Right renal cortex interstitium (tissue), 3 donors: ENCODE measurements at regions not wholly inside any gene's neighbourhood (a gene's known extent, or its start where the extent isn't known, plus 50 kb on each side); places are given as distances from the start of the nearest gene placed in this dataset.
"Not testable (repeated sequence)": the region's sequence is repeated elsewhere in the genome, so short reads cannot be mapped to it uniquely, and the experiment has no call there.

ENCODE experiments used
- DNase-seq, 3 donors: peaks; one replicate each; pipeline ENCODE4 v3.0.0-alpha.2; 2013; ENCODE audit warnings: low read depth in 3 of 3, low spot score in 2 of 3

GRCh38 chr16:65377195-65377594, 255.3 kb upstream of the CDH11 start:
- DNase-seq: no peak

GRCh38 chr16:65376601-65377000, 254.7 kb upstream of the CDH11 start:
- no peak for DNase-seq

GRCh38 chr16:65375651-65376050, 253.8 kb upstream of the CDH11 start:
- DNase-seq: no peak

GRCh38 chr16:65373097-65373496, 251.2 kb upstream of the CDH11 start:
- no peak for DNase-seq

GRCh38 chr16:65372171-65372570, 250.3 kb upstream of the CDH11 start:
- DNase-seq: no peak

- no peak for DNase-seq
These were observed 244.2 kb upstream of the CDH11 start for GRCh38 chr16:65365732-65366715.

- DNase-seq: not testable (repeated sequence)
These were observed 234.9 kb upstream of the CDH11 start for GRCh38 chr16:65356721-65357120.

- DNase-seq: no peak
These were observed 233.8 kb upstream of the CDH11 start for GRCh38 chr16:65355706-65356105.

GRCh38 chr16:65353183-65353582, 231.3 kb upstream of the CDH11 start:
- no peak for DNase-seq

GRCh38 chr16:65349626-65350025, 227.8 kb upstream of the CDH11 start:
- no peak for DNase-seq

GRCh38 chr16:65343556-65343955, 221.7 kb upstream of the CDH11 start:
- DNase-seq: no peak

- DNase-seq: no peak
These were observed 220.5 kb upstream of the CDH11 start for GRCh38 chr16:65342231-65342866.

GRCh38 chr16:65339062-65339461, 217.2 kb upstream of the CDH11 start:
- no peak for DNase-seq

- no peak for DNase-seq
These were observed 214.3 kb upstream of the CDH11 start for GRCh38 chr16:65336160-65336559.

- DNase-seq: no peak
These were observed 212.2 kb upstream of the CDH11 start for GRCh38 chr16:65334081-65334480.

- DNase-seq: no peak
These were observed 211.4 kb upstream of the CDH11 start for GRCh38 chr16:65333283-65333682.

- DNase-seq: no peak
These were observed 205.5 kb upstream of the CDH11 start for GRCh38 chr16:65327346-65327745.

GRCh38 chr16:65323655-65324237, 201.9 kb upstream of the CDH11 start:
- DNase-seq: no peak

- no peak for DNase-seq
These were observed 197.9 kb upstream of the CDH11 start for GRCh38 chr16:65319621-65320231.

GRCh38 chr16:65318590-65319257, 196.9 kb upstream of the CDH11 start:
- no peak for DNase-seq

- no peak for DNase-seq
These were observed 196.3 kb upstream of the CDH11 start for GRCh38 chr16:65318138-65318537.
